ENCODE measurements at regions not wholly inside any gene's neighbourhood (a gene's known extent, or its start where the extent isn't known, plus 50 kb on each side); places are given as distances from the start of the nearest gene placed in this dataset.
A peak's percentile ranks its signal among the peaks of the same experiment; 100 is the strongest.

- no peak for DNase-seq (ENCODE audit: low read depth in 2 of 2)
These were observed 413.4 kb downstream of the HLX start for GRCh38 chr1:221292652-221293051.

GRCh38 chr1:221294242-221294641 is 415.0 kb downstream of the HLX start:
- DNase-seq (ENCODE audit: low read depth in 2 of 2), result no peak

GRCh38 chr1:221302357-221302756 is 423.1 kb downstream of the HLX start:
- no peak for DNase-seq (ENCODE audit: low read depth in 2 of 2)

GRCh38 chr1:221302810-221303209 is 423.6 kb downstream of the HLX start:
- DNase-seq (ENCODE audit: low read depth in 2 of 2), result no peak

GRCh38 chr1:221303623-221304022 is 424.4 kb downstream of the HLX start:
- DNase-seq (ENCODE audit: low read depth in 2 of 2), result no peak

- DNase-seq (ENCODE audit: low read depth in 2 of 2), result no peak
These were observed 427.0 kb downstream of the HLX start for GRCh38 chr1:221306239-221306638.

- no peak for DNase-seq (ENCODE audit: low read depth in 2 of 2)
These were observed 429.6 kb downstream of the HLX start for GRCh38 chr1:221308534-221309511.

- no peak for DNase-seq (ENCODE audit: low read depth in 2 of 2)
These were observed 430.5 kb downstream of the HLX start for GRCh38 chr1:221309723-221310122.

- DNase-seq (ENCODE audit: low read depth in 2 of 2), result no peak
These were observed 430.9 kb downstream of the HLX start for GRCh38 chr1:221310180-221310579.

GRCh38 chr1:221315330-221315729 is 426.6 kb downstream of the DUSP10 start:
- no peak for DNase-seq (ENCODE audit: low read depth in 2 of 2)

GRCh38 chr1:221316491-221317056 is 425.3 kb downstream of the DUSP10 start:
- no peak for DNase-seq (ENCODE audit: low read depth in 2 of 2)

GRCh38 chr1:221317537-221317936 is 424.4 kb downstream of the DUSP10 start:
- DNase-seq (ENCODE audit: low read depth in 2 of 2), result no peak

- DNase-seq (ENCODE audit: low read depth in 2 of 2), result no peak
These were observed 413.9 kb downstream of the DUSP10 start for GRCh38 chr1:221327954-221328353.

- no peak for DNase-seq (ENCODE audit: low read depth in 2 of 2)
These were observed 413.5 kb downstream of the DUSP10 start for GRCh38 chr1:221328371-221328770.

- DNase-seq (ENCODE audit: low read depth in 2 of 2), result no peak
These were observed 410.4 kb downstream of the DUSP10 start for GRCh38 chr1:221331273-221332183.

GRCh38 chr1:221334062-221334461 is 407.8 kb downstream of the DUSP10 start:
- DNase-seq (ENCODE audit: low read depth in 2 of 2), result peak in 1 of 2 donors; percentile 31

- DNase-seq (ENCODE audit: low read depth in 2 of 2), result peak; percentile 38 to 72
These were observed 406.5 kb downstream of the DUSP10 start for GRCh38 chr1:221335161-221336101.

GRCh38 chr1:221336126-221336525 is 405.8 kb downstream of the DUSP10 start:
- DNase-seq (ENCODE audit: low read depth in 2 of 2), result peak in 1 of 2 donors; percentile 7

- no peak for DNase-seq (ENCODE audit: low read depth in 2 of 2)
These were observed 404.8 kb downstream of the DUSP10 start for GRCh38 chr1:221337106-221337505.

GRCh38 chr1:221343136-221343535 is 398.8 kb downstream of the DUSP10 start:
- no peak for DNase-seq (ENCODE audit: low read depth in 2 of 2)

GRCh38 chr1:221343607-221344006 is 398.3 kb downstream of the DUSP10 start:
- DNase-seq (ENCODE audit: low read depth in 2 of 2), result no peak

All from dermis microvascular lymphatic vessel endothelial cell (primary cell).